GM21423 (cell line): ENCODE measurements at regions not wholly inside any gene's neighbourhood (a gene's known extent, or its start where the extent isn't known, plus 50 kb on each side); places are given as distances from the start of the nearest gene placed in this dataset.
"Not testable (repeated sequence)": the region's sequence is repeated elsewhere in the genome, so short reads cannot be mapped to it uniquely, and the experiment has no call there.

Experiments used
- ATAC-seq: cut with Tn5 transposase; IDR thresholded peaks from one replicate; pipeline ENCODE4 v1.9.1; 2021; ENCODE audit warnings: mild to moderate bottlenecking, moderate library complexity; ENCODE audit not compliant: unreplicated experiment

DNA sequence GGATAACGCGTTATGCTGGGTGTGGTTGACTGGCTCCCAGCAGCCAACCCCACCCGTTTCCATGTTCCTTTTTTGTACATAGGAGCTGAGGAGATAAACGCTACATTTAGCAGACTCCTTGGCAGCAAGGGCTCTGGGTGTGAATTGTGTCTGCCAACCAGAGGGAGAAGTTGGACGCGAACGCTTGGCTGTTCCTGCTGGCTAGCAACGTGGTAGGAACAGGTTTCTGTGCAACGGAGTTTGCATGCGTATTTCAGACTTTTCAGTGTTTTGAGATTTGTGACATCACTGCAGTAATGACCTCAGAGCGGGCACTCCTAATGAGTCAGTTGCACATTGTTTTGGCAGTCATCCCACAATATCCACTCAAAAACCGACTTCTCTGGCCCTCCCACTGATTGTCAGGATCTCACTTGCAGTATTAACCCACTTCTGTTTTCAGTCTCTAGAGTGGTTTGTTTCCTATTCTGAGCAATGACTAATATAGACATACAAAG lies 98.7 kb upstream of the RGS1 start:
- ATAC-seq = peak; percentile 57

- ATAC-seq = peak; percentile 73
Measured at GRCh38 chr1:192477630-192478029, 97.9 kb upstream of the RGS1 start.

GRCh38 chr1:192485692-192486436 lies 89.7 kb upstream of the RGS1 start:
- no peak for ATAC-seq

- no peak for ATAC-seq
Measured at GRCh38 chr1:192488058-192488457, 87.5 kb upstream of the RGS1 start.

DNA sequence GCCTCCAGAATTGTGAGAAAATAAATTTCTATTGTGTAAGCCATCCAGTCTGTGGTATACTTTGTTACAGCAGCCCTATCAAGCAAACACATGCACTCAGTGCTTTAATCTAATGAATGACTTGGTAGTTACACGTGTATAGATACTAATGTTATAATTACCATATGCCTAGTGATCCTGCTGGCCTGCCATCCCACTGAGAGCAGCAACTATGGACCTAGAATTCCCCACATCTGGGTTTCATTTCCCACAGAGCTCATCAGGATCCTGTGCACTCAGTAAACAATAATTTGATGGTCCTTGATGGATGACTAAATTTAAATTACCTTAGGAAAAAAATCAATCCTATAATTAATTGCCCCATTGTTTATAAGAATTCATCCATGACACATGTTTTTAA lies 86.5 kb upstream of the RGS1 start:
- ATAC-seq = no peak

- ATAC-seq = peak; percentile 89
Measured at GRCh38 chr1:192489748-192490147, 85.8 kb upstream of the RGS1 start.

GRCh38 chr1:192491804-192492554 lies 83.6 kb upstream of the RGS1 start:
- no peak for ATAC-seq

GRCh38 chr1:192493584-192493983 lies 82.0 kb upstream of the RGS1 start:
- no peak for ATAC-seq

GRCh38 chr1:192496369-192497056 lies 79.1 kb upstream of the RGS1 start:
- no peak for ATAC-seq

- ATAC-seq = no peak
Measured at GRCh38 chr1:192497214-192497794, 78.3 kb upstream of the RGS1 start.

DNA sequence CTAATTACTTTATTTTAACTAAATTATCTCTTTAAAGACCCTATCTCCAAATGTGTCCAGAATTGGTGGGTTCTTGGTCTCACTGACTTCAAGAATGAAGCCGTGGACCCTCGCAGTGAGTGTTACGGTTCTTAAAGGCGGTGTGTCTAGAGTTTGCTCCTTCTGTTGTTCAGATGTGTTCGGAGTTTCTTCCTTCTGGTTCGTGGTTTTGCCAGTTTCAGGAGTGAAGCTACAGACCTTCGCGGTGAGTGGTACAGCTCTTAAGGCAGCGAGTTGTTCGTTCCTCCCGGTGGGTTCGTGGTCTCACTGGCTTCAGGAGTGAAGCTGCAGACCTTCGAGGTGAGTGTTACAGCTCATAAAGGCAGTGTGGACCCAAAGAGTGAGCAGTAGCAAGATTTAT lies 77.5 kb upstream of the RGS1 start:
- ATAC-seq = not testable (repeated sequence)

GRCh38 chr1:192499061-192499581 lies 76.5 kb upstream of the RGS1 start:
- ATAC-seq = not testable (repeated sequence)

GRCh38 chr1:192500541-192500940 lies 75.0 kb upstream of the RGS1 start:
- not testable (repeated sequence) for ATAC-seq

DNA sequence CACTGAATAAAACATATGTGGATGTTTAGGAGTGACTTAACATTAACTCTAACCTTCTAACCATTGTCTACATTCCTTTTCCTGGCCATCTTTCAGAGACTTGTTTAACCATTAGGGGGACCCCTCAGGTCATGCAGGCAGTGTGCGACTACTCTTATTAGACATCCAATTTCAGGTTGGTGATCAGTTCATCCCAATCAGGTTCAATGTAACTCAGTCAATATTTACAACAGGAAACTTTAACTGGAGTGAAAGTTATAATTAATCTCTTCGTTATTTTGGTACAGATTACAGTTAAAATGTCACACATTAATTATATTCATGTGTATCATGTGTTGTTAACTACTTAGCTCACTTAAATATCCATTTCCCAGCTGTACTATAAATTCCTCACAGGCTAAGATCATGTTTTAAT lies 68.8 kb upstream of the RGS1 start:
- ATAC-seq = peak; percentile 100

DNA sequence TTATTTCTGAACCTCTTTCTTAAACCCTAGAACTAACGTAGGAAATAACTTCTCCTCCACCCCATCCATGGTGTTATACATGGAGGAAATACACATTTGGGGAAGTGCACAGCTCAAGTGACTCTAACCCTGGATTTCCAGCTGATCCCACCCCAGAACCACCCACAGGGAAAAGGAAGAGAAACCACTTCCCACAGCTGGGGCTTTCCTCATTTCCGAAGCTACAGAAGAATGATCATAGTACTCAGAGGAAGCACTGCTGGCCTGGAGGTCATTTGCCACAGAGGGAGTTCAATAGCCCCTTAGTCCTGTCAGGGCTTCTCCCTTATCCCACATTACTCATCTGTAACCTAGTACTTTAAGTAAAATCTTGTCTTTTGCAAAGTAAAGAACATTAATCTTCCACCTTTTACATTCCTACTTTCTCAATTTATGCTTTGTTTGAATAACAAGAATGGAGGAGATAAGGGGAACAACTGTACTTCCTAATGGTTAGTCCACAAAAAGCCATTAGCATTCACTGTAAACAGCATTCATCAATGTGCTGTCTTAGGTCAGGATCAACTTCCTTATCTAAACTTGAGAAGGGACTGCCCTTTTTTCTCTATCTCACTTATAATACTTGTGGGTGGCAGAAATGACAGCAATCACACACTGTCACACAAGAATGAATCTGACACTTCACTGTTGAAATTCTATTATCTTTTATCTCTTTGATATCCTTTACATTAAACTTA lies 63.0 kb upstream of the RGS1 start:
- peak; percentile 23 for ATAC-seq

DNA sequence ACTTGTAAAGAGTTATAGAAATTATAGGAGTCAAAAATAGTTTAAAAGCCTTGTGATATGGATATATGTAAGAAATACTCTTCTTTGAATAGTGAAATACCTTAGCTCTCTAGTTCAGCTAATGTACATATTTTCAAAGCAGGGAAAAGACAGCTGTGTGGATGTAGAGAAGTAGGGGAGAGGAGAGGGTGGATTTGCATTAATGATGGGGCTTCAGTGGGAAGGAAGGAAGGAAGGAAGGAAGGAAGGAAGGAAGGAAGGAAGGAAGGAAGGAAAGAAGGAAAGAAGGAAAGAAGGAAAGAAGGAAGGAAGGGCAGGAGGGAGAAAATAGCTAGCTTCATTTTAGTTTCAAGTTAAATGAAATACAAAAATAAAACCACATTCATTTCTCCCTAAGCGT lies 62.4 kb upstream of the RGS1 start:
- ATAC-seq = no peak

DNA sequence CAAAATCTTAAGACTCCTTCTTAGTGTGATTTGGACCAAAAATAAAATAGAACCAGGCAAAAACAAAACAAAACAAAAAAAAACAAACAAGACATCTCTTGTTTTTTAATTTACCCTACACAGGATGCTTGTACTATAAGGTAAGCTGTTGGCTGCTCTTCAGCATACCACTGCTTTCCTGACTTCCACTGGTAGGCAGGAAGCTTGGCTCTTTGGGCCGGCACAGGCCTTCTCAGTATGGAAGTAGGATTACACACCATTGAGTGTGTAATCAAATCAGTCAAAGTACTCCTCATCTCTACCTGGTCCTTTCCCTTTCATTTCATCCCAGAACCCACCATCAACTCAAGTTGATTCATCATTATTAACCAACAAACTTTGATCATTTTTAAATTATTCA lies 61.9 kb upstream of the RGS1 start:
- ATAC-seq = no peak

GRCh38 chr1:192516776-192517297 lies 58.7 kb upstream of the RGS1 start:
- ATAC-seq = peak; percentile 95

DNA sequence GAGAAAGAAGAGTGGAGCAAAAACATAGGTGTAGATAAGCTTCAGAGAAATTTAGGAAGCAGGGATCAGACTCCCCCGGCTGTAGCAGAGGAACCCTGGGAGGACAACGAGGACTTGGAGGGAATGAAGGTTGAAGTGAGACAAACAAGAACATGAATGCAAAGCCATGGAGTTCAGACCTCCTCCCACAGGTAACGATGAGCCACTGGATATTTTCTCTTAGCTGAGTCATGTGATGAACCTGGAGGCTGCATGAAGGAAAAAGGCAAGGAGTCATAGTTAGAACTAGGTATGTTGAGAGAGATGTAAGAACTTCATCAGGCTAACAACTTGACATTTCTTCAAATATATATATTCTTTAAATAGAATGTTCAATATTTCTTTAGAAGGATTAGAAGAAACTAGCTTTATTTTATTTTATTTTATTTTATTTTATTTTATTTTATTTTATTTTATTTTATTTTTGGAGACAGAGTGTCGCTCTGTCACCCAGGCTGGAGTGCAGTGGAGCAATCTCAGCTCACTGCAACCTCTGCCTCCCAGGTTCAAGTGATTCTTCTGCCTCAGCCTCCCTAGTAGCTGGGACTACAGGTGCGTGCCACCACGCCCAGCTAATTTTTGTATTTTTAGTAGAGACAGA lies 57.7 kb upstream of the RGS1 start:
- ATAC-seq = not testable (repeated sequence)

GRCh38 chr1:192518700-192519099 lies 56.9 kb upstream of the RGS1 start:
- ATAC-seq = peak; percentile 43
